K562 (cell line): ENCODE measurements at regions not wholly inside any gene's neighbourhood (a gene's known extent, or its start where the extent isn't known, plus 50 kb on each side); places are given as distances from the start of the nearest gene placed in this dataset.

Experiments used
- ATAC-seq: fragments of 200-7000 bp; cut with Tn5 transposase; 3 replicates; pipeline ENCODE4 v1.9.1; 2020; ENCODE audit warnings: moderate library complexity
- BruUV-seq: library from RNA; stranded (reverse); fragments of 400-500 nt; replicated peaks from 2 replicates; lab custom pipeline; 2021; lab: Mats Ljungman, UMichigan
- CTCF ChIA-PET: fragments of 300-600 bp; formaldehyde crosslinking; extraction: SDS; loops from one replicate; lab custom pipeline; 2021; ENCODE audit warnings: low intra/inter-chr PET ratio; lab: Yijun Ruan, JAX
- POLR2A ChIA-PET: fragments of 300-600, 350-650 bp; sonication (Branson Sonifier 250); formaldehyde crosslinking; extraction: SDS; loops from one replicate; lab custom pipeline; 2021; ENCODE audit warnings: antibody characterized with exemption, inconsistent platforms; lab: Yijun Ruan, JAX
- DNase-seq, 4 experiments: peaks; one replicate each; pipeline versions ENCODE4 v3.0.0 to v3.0.0-alpha.2; 2011 to 2018; ENCODE audit warnings: low spot score in 3 of 4, mixed read lengths in 3 of 4; ENCODE audit errors: extremely low read depth in 1 of 4
- FAIRE-seq: peaks from 2 replicates; lab custom pipeline; 2011; peaks lifted over from hg19 to GRCh38; lab: Jason Lieb, UNC
- H2AFZ ChIP-seq: 2 replicates; pipeline ENCODE4 v1.6.0; 2011; ENCODE audit warnings: low read depth, low read length, control low read depth, inconsistent platforms
- H3K27ac ChIP-seq: fragments of 200-600 bp; 3 replicates; pipeline ENCODE4 v1.8.0; 2011; ENCODE audit warnings: low read depth, mild to moderate bottlenecking, control low read depth, inconsistent platforms, low read length, moderate library complexity, mixed read lengths; ENCODE audit errors: extremely low read depth
- H3K27me3 ChIP-seq, 2 experiments: fragments of 300-600 bp in 1 of 2; 2 replicates in 1 of 2; 3 replicates in 1 of 2; pipeline versions ENCODE4 v1.6.0 to v1.8.0; 2011; ENCODE audit warnings: inconsistent platforms in 2 of 2, low read length in 2 of 2, mild to moderate bottlenecking in 1 of 2, mixed read lengths in 1 of 2, moderate library complexity in 1 of 2; ENCODE audit not compliant: control insufficient read depth in 2 of 2, insufficient read depth in 2 of 2
- H3K36me3 ChIP-seq: fragments of 300-600 bp; 3 replicates; pipeline ENCODE4 v1.8.0; 2011; ENCODE audit warnings: mild to moderate bottlenecking, low read length, inconsistent platforms; ENCODE audit not compliant: control insufficient read depth, insufficient read depth
- H3K4me1 ChIP-seq, 2 experiments: fragments of 200-600 bp in 1 of 2; replicated peaks in 1 of 2; 2 replicates in 1 of 2; 3 replicates in 1 of 2; pipeline versions ENCODE4 v1.5.1 to v1.8.0; 2011; ENCODE audit warnings: inconsistent platforms in 2 of 2, low read length in 2 of 2, mild to moderate bottlenecking in 1 of 2, mixed read lengths in 1 of 2, moderate library complexity in 1 of 2; ENCODE audit not compliant: control insufficient read depth in 2 of 2, insufficient read depth in 2 of 2
- H3K4me2 ChIP-seq: 2 replicates; pipeline ENCODE4 v1.6.1; 2011; ENCODE audit warnings: low read length, control low read depth, inconsistent platforms, mixed read lengths; ENCODE audit not compliant: insufficient read depth
- H3K4me3 ChIP-seq: fragments of 200-600 bp; sonication (generic), shearing (Covaris generic); 2 replicates; pipeline ENCODE4 v1.5.1; 2016; ENCODE audit warnings: control low read depth, inconsistent platforms
- H3K79me2 ChIP-seq: fragments of 200-600 bp; 3 replicates; pipeline ENCODE4 v1.8.0; 2011; ENCODE audit warnings: low read length, inconsistent platforms; ENCODE audit not compliant: control insufficient read depth, insufficient read depth
- H3K9ac ChIP-seq, 2 experiments: 2 replicates each; pipeline versions ENCODE4 v1.6.0 to v1.6.1; 2011; ENCODE audit warnings: low read depth in 2 of 2, low read length in 2 of 2, control low read depth in 1 of 2, inconsistent platforms in 1 of 2, mild to moderate bottlenecking in 1 of 2, mixed read lengths in 1 of 2; ENCODE audit not compliant: insufficient read depth in 1 of 2
- H3K9me1 ChIP-seq: one replicate; pipeline ENCODE4 v1.6.0; 2011; ENCODE audit warnings: inconsistent platforms, mild to moderate bottlenecking, low read length, moderate library complexity; ENCODE audit not compliant: control insufficient read depth, insufficient read depth
- H3K9me3 ChIP-seq: replicated peaks from 2 replicates; pipeline ENCODE4 v1.5.1; 2011; ENCODE audit warnings: low read depth, low read length, inconsistent platforms; ENCODE audit not compliant: control insufficient read depth, insufficient read depth
- H4K20me1 ChIP-seq: replicated peaks from 2 replicates; pipeline ENCODE4 v1.6.1; 2011; ENCODE audit warnings: low read length, inconsistent platforms, mixed read lengths; ENCODE audit not compliant: control insufficient read depth, insufficient read depth
- BDP1 ChIP-seq: IDR thresholded peaks from 3 replicates; pipeline ENCODE4 v1.6.1; 2011; ENCODE audit not compliant: insufficient read length, insufficient read depth
- CSDE1 ChIP-seq, 2 experiments: fragments of 450-650 bp; IDR thresholded peaks; 2 replicates each; pipeline ENCODE4 v1.6.1; 2016; ENCODE audit warnings: mild to moderate bottlenecking in 1 of 2
- FOXA3 ChIP-seq, 2 experiments: fragments of 450-650 bp in 1 of 2; sonication (generic) in 1 of 2; formaldehyde crosslinking; IDR thresholded peaks in 1 of 2; conservative IDR thresholded peaks in 1 of 2; 2 replicates each; pipeline versions ENCODE4 v1.4.0 to v1.8.0; 2020 to 2022; ENCODE audit warnings: mild to moderate bottlenecking in 2 of 2, missing genetic modification reagents in 1 of 2
- GTF2E2 ChIP-seq: fragments of 200-800 bp; sonication (Bioruptor generic); IDR thresholded peaks from 2 replicates; pipeline ENCODE4 v1.6.1; 2016; ENCODE audit warnings: missing genetic modification characterization, missing compliant biosample characterization
- LEF1 ChIP-seq: fragments of 450-650 bp; IDR thresholded peaks from 2 replicates; pipeline ENCODE4 v1.6.1; 2016; ENCODE audit warnings: mild to moderate bottlenecking
- MEF2A ChIP-seq: IDR thresholded peaks from 2 replicates; pipeline ENCODE4 v1.6.1; 2011; ENCODE audit warnings: low read depth, mild to moderate bottlenecking, low read length, moderate library complexity; ENCODE audit not compliant: control insufficient read depth
- POLR2AphosphoS5 ChIP-seq: IDR thresholded peaks from 2 replicates; pipeline ENCODE4 v1.6.1; 2011; ENCODE audit warnings: mild to moderate bottlenecking, low read depth, low read length, moderate library complexity; ENCODE audit not compliant: control insufficient read depth, insufficient read depth
- POU5F1 ChIP-seq: fragments of 150-350 bp; IDR thresholded peaks from 2 replicates; pipeline ENCODE4 v1.6.1; 2014; ENCODE audit warnings: borderline replicate concordance, low read length, low read depth, mild to moderate bottlenecking; ENCODE audit not compliant: partially characterized antibody
- PTBP1 ChIP-seq: fragments of 200-400 bp; formaldehyde crosslinking; IDR thresholded peaks from 2 replicates; pipeline ENCODE4 v1.6.1; 2017; ENCODE audit warnings: low read depth, low read length
- RB1 ChIP-seq: fragments of 450-650 bp; IDR thresholded peaks from 2 replicates; pipeline ENCODE4 v1.6.1; 2017; ENCODE audit warnings: low read depth, mild to moderate bottlenecking
- RBM14 ChIP-seq: fragments of 200-400 bp; formaldehyde crosslinking; IDR thresholded peaks from 2 replicates; pipeline ENCODE4 v1.6.1; 2018; ENCODE audit warnings: low read depth, mild to moderate bottlenecking, low read length, moderate library complexity, borderline replicate concordance; ENCODE audit not compliant: insufficient read depth
- SMAD3 ChIP-seq: fragments of 450-650 bp; formaldehyde crosslinking; conservative IDR thresholded peaks from 2 replicates; pipeline ENCODE4 v1.4.0; 2020; ENCODE audit warnings: mild to moderate bottlenecking
- ZBED1 ChIP-seq: IDR thresholded peaks from 2 replicates; pipeline ENCODE4 v1.6.1; 2014
- ZNF121 ChIP-seq: sonication (generic); formaldehyde crosslinking; conservative IDR thresholded peaks from 2 replicates; pipeline ENCODE4 v1.8.0; 2022; ENCODE audit warnings: missing genetic modification reagents
- ZNF316 ChIP-seq: fragments of 450-650 bp; IDR thresholded peaks from 2 replicates; pipeline ENCODE4 v1.6.1; 2016
- WGBS: fragments of 100-300 bp; shearing (Covaris generic); methylation state at CpG from one replicate; pipeline ENCODE4 v1.1.6; 2016; ENCODE audit warnings: low coverage, mixed read lengths; ENCODE audit not compliant: insufficient coverage; ENCODE audit errors: missing lambda C conversion rate; 5-methylcytosine and 5-hydroxymethylcytosine counted together
- in situ Hi-C: fragments of 300-500 bp; cut with MboI; formaldehyde crosslinking; loops from 4 replicates; pipeline ENCODE4 v1.15.0; 2018; ENCODE audit warnings: inconsistent platforms, mixed read lengths
- intact Hi-C: fragments of 100-400 bp; cut with micrococcal nuclease; formaldehyde crosslinking; loops from 2 replicates; pipeline ENCODE4 v1.14.2; 2022
- TF ChIP-seq, protein P1 (sequence below): sonication (generic); formaldehyde crosslinking; IDR thresholded peaks from 2 replicates; pipeline ENCODE4 v1.8.1; 2023; ENCODE audit warnings: mild to moderate bottlenecking, missing genetic modification reagents
- TF ChIP-seq, protein P2 (sequence below): sonication (generic); IDR thresholded peaks from 2 replicates; pipeline ENCODE4 v1.6.1; 2016
- TF ChIP-seq, protein P3 (sequence below): sonication (generic); formaldehyde crosslinking; IDR thresholded peaks from 2 replicates; pipeline ENCODE4 v1.8.1; 2022; ENCODE audit warnings: missing genetic modification reagents
- TF ChIP-seq, protein P4 (sequence below): fragments of 250-450 bp; sonication (Bioruptor Pico); IDR thresholded peaks from 2 replicates; pipeline ENCODE4 v1.4.0; 2020

- CTCF ChIA-PET, result no interaction called here
- BruUV-seq, result no TSS peak
- ATAC-seq (no peak), FAIRE-seq (no peak), DNase-seq (no peak)
- Histone ChIP-seq H3K79me2 (no peaks in the 10 kb centered on the region), H4K20me1 (no peaks in the 10 kb centered on the region), H3K9me3 (no peaks in the 10 kb centered on the region), H3K9ac (no peak overlapping the region), H3K4me1 (no peaks in the 10 kb centered on the region), H3K9me1 (no peaks in the 10 kb centered on the region), H3K4me2 (no peak overlapping the region), H3K27ac (no peak overlapping the region), H3K36me3 (no peaks in the 10 kb centered on the region), H2AFZ (no peak overlapping the region), H3K27me3 (peaks cover 5 to 6% of the 10 kb centered on the region in 2 experiments; a peak in 2 of 5 replicates), H3K4me3 (no peak overlapping the region)
- in situ Hi-C loops, result no loop called here
- WGBS, result 0% methylated on average over 8 of the region's 8 CpGs
- intact Hi-C loops, result no loop called here
- TF ChIP-seq, protein P1, sequence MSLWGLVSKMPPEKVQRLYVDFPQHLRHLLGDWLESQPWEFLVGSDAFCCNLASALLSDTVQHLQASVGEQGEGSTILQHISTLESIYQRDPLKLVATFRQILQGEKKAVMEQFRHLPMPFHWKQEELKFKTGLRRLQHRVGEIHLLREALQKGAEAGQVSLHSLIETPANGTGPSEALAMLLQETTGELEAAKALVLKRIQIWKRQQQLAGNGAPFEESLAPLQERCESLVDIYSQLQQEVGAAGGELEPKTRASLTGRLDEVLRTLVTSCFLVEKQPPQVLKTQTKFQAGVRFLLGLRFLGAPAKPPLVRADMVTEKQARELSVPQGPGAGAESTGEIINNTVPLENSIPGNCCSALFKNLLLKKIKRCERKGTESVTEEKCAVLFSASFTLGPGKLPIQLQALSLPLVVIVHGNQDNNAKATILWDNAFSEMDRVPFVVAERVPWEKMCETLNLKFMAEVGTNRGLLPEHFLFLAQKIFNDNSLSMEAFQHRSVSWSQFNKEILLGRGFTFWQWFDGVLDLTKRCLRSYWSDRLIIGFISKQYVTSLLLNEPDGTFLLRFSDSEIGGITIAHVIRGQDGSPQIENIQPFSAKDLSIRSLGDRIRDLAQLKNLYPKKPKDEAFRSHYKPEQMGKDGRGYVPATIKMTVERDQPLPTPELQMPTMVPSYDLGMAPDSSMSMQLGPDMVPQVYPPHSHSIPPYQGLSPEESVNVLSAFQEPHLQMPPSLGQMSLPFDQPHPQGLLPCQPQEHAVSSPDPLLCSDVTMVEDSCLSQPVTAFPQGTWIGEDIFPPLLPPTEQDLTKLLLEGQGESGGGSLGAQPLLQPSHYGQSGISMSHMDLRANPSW (CRISPR knock-in tag), result no peak
- no peak for TF ChIP-seq ZBED1
- no peak for TF ChIP-seq PTBP1
- no peak for TF ChIP-seq POLR2AphosphoS5
- TF ChIP-seq, protein P2, sequence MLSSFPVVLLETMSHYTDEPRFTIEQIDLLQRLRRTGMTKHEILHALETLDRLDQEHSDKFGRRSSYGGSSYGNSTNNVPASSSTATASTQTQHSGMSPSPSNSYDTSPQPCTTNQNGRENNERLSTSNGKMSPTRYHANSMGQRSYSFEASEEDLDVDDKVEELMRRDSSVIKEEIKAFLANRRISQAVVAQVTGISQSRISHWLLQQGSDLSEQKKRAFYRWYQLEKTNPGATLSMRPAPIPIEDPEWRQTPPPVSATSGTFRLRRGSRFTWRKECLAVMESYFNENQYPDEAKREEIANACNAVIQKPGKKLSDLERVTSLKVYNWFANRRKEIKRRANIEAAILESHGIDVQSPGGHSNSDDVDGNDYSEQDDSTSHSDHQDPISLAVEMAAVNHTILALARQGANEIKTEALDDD, result no peak
- TF ChIP-seq POU5F1, result no peak
- no peak for TF ChIP-seq LEF1
- TF ChIP-seq ZNF316, result no peak
- TF ChIP-seq CSDE1 (IDR thresholded peaks at IDR 0.05), result no peak
- no peak for TF ChIP-seq ZNF121
- no peak for TF ChIP-seq FOXA3 (CRISPR knock-in tag; conservative IDR thresholded peaks at IDR 0.05 in 1 of 2, IDR thresholded peaks at IDR 0.05 in 1 of 2)
- TF ChIP-seq, protein P3, sequence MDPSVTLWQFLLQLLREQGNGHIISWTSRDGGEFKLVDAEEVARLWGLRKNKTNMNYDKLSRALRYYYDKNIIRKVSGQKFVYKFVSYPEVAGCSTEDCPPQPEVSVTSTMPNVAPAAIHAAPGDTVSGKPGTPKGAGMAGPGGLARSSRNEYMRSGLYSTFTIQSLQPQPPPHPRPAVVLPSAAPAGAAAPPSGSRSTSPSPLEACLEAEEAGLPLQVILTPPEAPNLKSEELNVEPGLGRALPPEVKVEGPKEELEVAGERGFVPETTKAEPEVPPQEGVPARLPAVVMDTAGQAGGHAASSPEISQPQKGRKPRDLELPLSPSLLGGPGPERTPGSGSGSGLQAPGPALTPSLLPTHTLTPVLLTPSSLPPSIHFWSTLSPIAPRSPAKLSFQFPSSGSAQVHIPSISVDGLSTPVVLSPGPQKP, result no peak
- no peak for TF ChIP-seq BDP1
- no peak for TF ChIP-seq RBM14
- TF ChIP-seq MEF2A, result no peak
- no peak for TF ChIP-seq RB1
- no peak for TF ChIP-seq SMAD3 (CRISPR knock-in tag)
- TF ChIP-seq, protein P4, sequence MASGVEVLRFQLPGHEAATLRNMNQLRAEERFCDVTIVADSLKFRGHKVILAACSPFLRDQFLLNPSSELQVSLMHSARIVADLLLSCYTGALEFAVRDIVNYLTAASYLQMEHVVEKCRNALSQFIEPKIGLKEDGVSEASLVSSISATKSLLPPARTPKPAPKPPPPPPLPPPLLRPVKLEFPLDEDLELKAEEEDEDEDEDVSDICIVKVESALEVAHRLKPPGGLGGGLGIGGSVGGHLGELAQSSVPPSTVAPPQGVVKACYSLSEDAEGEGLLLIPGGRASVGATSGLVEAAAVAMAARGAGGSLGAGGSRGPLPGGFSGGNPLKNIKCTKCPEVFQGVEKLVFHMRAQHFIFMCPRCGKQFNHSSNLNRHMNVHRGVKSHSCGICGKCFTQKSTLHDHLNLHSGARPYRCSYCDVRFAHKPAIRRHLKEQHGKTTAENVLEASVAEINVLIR (CRISPR knock-in tag), result no peak
- no peak for TF ChIP-seq GTF2E2 (tag)
- POLR2A ChIA-PET, result no interaction called here
These were observed 1051.4 kb upstream of the RBFOX1 start for GRCh38 chr16:6281274-6281673.
